ENCODE measurements at regions not wholly inside any gene's neighbourhood (a gene's known extent, or its start where the extent isn't known, plus 50 kb on each side); places are given as distances from the start of the nearest gene placed in this dataset.

DNA sequence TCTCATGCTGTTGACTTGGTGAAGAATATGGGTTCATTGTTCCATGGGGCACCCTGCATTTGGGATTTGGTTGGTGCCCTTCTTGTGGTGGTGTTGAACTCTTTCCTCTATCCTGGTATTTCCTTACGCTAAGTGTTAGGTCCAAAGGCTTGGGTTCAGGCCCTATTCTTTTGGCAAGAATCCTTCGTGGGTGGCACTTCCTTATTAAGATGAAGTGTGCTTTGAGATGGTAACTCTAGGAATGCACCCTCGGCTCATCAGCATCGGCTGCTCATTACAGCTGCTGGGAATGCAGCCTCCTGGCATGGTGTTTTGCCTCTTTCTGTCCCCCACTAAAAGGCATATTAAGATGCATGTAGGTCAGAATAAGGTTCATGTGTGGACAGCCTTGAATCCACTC lies 380.7 kb downstream of the RPS24 start:
- TF ChIP-seq, protein P1, sequence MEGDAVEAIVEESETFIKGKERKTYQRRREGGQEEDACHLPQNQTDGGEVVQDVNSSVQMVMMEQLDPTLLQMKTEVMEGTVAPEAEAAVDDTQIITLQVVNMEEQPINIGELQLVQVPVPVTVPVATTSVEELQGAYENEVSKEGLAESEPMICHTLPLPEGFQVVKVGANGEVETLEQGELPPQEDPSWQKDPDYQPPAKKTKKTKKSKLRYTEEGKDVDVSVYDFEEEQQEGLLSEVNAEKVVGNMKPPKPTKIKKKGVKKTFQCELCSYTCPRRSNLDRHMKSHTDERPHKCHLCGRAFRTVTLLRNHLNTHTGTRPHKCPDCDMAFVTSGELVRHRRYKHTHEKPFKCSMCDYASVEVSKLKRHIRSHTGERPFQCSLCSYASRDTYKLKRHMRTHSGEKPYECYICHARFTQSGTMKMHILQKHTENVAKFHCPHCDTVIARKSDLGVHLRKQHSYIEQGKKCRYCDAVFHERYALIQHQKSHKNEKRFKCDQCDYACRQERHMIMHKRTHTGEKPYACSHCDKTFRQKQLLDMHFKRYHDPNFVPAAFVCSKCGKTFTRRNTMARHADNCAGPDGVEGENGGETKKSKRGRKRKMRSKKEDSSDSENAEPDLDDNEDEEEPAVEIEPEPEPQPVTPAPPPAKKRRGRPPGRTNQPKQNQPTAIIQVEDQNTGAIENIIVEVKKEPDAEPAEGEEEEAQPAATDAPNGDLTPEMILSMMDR (IDR thresholded peaks at IDR 0.05; ENCODE audit: unreplicated experiment): no peak
- H3K4me3 Mint-ChIP-seq (ENCODE audit: unreplicated experiment): no peak overlapping the region
- H3K36me3 Mint-ChIP-seq (ENCODE audit: low read depth, unreplicated experiment): no peaks in the 10 kb centered on the region
- peaks cover 7% of the 10 kb centered on the region for H3K4me1 Mint-ChIP-seq (ENCODE audit: unreplicated experiment)
- no peaks in the 10 kb centered on the region for H3K9me3 Mint-ChIP-seq (ENCODE audit: unreplicated experiment)
- DNase-seq (ENCODE audit: low spot score): no peak
- H3K27ac Mint-ChIP-seq (ENCODE audit: unreplicated experiment): no peak overlapping the region
- peaks cover 4% of the 10 kb centered on the region for H3K27me3 Mint-ChIP-seq (ENCODE audit: unreplicated experiment)

DNA sequence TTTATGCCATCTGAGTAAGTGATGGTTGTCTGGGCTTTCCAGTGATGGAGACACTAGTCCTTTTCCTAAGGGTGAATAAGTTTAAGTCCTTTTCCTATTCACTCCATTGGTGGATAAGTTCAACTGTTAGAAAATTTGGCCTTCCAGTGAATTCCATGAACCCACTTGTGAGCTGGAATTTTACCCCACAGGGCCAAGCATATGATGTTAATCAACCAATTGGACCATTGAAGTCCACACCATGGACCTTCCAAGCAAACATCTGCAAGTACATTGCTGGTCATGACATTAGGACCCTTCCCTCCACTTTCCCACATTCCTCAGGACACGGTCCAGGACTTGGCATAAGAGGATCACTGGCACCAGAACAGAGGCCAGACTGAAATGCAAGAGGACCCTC lies 381.4 kb downstream of the RPS24 start:
- no peaks in the 10 kb centered on the region for H3K9me3 Mint-ChIP-seq (ENCODE audit: unreplicated experiment)
- H3K27me3 Mint-ChIP-seq (ENCODE audit: unreplicated experiment): peaks cover 2% of the 10 kb centered on the region
- no peaks in the 10 kb centered on the region for H3K36me3 Mint-ChIP-seq (ENCODE audit: low read depth, unreplicated experiment)
- H3K27ac Mint-ChIP-seq (ENCODE audit: unreplicated experiment): no peak overlapping the region
- peaks cover 7% of the 10 kb centered on the region for H3K4me1 Mint-ChIP-seq (ENCODE audit: unreplicated experiment)
- no peak overlapping the region for H3K4me3 Mint-ChIP-seq (ENCODE audit: unreplicated experiment)
- no peak for DNase-seq (ENCODE audit: low spot score)
- TF ChIP-seq, protein P1 (IDR thresholded peaks at IDR 0.05; ENCODE audit: unreplicated experiment): no peak

DNA sequence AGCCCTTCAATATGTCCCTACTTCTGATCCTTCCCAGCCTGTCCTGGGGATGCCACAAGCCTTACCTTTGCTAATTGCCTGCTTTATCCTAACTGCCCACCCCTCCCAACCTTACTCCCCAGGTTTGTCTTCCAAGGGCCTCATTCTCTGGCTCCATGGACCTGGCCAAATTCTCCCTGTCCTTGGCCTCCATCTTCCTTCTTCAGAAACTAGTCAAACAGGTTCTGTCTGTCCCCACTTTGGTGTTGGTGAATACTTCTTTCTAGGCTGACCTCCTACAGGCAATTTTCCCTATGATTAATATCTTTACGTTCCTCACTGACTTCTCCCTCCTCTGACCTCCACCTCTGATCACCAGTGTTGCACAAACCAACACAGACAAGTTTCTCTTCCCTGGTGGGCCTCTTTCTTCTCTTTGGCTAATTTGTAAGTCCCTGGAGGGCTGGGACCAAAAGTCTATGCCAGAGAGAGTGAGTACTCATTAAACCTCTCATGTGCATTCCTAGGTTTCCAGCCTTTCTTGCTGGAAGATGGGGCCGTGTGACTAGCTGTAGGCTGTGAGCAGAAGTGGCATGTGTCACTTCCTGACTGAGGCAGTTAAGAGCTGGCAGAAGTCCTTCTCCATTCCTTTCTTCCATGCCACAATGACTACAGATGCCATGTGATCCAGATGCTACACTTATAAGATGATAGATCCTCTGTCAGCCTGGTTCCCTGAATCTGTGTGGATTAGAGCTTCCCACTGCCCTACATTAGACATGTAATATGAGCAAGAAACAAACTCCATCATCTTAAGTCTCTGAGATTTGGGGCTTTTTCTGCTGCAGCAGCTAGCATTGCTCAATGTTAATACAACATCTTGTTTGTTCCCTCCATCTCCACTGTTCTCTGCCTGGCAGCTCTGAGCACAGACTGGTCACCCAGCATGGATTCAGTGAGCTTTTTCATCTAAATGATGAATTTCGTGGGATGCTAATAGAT lies 382.7 kb downstream of the RPS24 start:
- peaks cover 8% of the 10 kb centered on the region for H3K4me1 Mint-ChIP-seq (ENCODE audit: unreplicated experiment)
- no peak overlapping the region for H3K27ac Mint-ChIP-seq (ENCODE audit: unreplicated experiment)
- no peak for DNase-seq (ENCODE audit: low spot score)
- H3K27me3 Mint-ChIP-seq (ENCODE audit: unreplicated experiment): peaks cover 2% of the 10 kb centered on the region
- no peak overlapping the region for H3K4me3 Mint-ChIP-seq (ENCODE audit: unreplicated experiment)
- no peaks in the 10 kb centered on the region for H3K36me3 Mint-ChIP-seq (ENCODE audit: low read depth, unreplicated experiment)
- TF ChIP-seq, protein P1 (IDR thresholded peaks at IDR 0.05; ENCODE audit: unreplicated experiment): no peak
- no peaks in the 10 kb centered on the region for H3K9me3 Mint-ChIP-seq (ENCODE audit: unreplicated experiment)

DNA sequence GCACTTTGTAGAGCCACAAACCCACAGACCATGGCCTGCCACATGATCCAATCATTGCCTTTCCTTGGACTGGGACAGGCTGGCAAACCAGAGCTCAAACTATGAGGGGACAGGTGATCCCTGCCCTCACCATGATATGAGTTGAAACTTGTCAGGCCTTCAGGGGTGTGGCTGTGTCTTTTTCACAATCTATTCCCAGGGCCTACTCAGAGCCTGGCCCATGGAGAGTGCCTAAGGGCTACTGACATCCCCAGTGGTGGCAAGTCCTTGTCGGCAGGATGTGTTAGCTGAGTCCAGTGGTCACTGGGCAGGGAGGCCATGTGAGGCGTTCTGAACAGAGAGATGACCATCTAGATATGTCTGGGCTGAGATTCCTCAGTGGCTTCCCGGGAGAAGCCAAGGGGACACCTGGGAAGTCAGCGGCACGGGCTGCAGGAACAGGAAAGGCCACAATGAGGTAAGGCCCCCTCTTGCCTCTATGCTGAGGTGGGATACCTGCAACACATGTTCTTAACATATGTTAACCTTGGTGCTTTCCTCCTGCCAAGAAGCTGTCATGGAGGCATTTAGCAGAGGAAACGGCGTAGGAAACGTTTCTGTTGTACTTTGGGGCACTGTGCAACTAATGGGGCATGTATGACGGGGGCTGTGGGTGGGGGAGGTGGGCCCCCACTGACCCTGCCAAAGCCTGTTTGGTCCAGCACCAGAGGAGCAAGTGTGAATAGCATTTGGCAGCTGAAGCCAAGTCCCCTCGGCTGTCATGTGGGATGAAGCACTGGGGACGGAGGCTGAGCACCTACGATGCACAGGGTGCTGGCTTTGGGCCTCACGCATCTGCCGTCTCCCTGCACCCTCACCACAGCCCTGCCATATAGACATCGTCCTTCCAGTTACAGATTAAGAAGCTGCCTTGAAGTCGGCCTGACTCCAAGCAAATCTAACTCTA lies 384.0 kb downstream of the RPS24 start:
- no peak for DNase-seq (ENCODE audit: low spot score)
- no peaks in the 10 kb centered on the region for H3K9me3 Mint-ChIP-seq (ENCODE audit: unreplicated experiment)
- no peaks in the 10 kb centered on the region for H3K36me3 Mint-ChIP-seq (ENCODE audit: low read depth, unreplicated experiment)
- peaks cover 8% of the 10 kb centered on the region for H3K4me1 Mint-ChIP-seq (ENCODE audit: unreplicated experiment)
- H3K27me3 Mint-ChIP-seq (ENCODE audit: unreplicated experiment): peaks cover 2% of the 10 kb centered on the region
- no peak overlapping the region for H3K27ac Mint-ChIP-seq (ENCODE audit: unreplicated experiment)
- H3K4me3 Mint-ChIP-seq (ENCODE audit: unreplicated experiment): no peak overlapping the region
- TF ChIP-seq, protein P1 (IDR thresholded peaks at IDR 0.05; ENCODE audit: unreplicated experiment): no peak
